T-helper 1 cell (primary cell): ENCODE measurements at regions not wholly inside any gene's neighbourhood (a gene's known extent, or its start where the extent isn't known, plus 50 kb on each side); places are given as distances from the start of the nearest gene placed in this dataset.
A peak's percentile ranks its signal among the peaks of the same experiment; 100 is the strongest.

Experiments used
- DNase-seq, 5 donors: peaks; one replicate each; pipeline ENCODE4 v3.0.0-alpha.2; 2012 to 2020

DNA sequence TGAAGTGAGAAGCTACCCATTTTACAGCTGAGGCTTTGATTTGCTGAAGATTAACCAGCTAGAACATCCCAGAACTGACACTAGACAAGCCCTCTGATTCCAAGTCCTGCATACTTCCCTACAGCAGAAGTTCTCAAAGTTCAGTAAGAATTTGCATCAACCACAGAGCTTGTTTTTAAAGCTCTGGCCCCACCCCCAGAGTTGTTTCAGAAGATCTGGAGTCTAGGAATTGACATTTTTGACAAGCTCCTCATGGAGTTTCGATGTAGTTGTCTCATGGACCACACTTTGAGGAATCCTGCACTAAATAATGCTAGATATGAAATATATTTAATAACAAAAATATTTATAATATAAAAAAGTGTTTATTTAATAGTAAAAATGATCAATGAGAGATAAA, 120.3 kb upstream of the ADAMTS18 start:
- no peak for DNase-seq

- DNase-seq = no peak
Measured at GRCh38 chr16:77555791-77556190, 121.0 kb upstream of the ADAMTS18 start.

DNA sequence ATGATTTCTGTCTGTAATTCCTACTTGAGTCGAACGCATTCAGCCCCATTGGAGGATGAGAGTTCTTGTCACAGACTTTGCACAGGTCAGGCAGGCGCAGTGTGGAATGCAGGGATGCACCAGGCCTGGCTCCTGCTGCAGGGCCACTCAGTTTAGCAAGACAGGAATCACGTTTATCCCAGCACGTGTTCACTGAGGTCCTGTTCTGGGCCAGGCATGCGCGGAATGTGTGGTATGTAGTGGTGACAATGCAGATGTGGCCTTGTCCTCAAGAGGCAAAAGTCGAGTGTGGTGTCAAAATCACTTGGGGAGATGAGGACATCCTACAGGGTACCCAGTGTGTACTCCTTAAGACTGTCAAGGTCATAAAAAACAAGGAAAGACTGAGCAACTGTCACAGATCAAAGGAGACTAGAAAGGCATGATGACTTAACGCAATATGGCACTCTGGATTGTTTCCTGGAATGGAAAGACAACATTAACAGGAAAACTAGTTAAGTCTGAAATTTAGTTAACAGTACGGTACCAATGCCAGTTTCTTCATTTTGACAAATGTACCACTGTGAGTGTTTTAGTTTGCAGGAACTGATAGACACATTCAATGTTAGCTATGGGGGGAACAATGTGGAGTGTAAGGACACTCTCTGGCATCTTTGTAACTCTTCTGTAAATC, 121.5 kb upstream of the ADAMTS18 start:
- no peak for DNase-seq

DNA sequence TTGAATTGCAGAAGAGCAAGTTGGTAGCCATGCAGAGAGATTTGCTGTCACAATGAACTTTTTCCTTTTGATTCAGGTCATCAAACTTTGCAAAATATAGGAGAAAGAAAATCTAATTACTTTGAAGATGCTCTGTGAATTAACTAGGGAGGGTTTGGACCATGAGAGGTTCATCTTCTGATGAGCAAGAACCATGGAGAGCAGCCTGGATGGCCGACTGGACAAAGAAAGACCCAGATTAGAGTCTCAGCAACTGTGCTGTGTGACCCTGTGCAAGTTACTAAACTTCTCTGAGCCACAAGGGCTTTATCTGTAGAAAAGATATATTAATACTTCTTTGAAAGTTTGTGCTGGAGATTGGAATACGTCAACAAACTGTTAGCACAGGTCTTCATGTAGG, 122.6 kb upstream of the ADAMTS18 start:
- no peak for DNase-seq

DNA sequence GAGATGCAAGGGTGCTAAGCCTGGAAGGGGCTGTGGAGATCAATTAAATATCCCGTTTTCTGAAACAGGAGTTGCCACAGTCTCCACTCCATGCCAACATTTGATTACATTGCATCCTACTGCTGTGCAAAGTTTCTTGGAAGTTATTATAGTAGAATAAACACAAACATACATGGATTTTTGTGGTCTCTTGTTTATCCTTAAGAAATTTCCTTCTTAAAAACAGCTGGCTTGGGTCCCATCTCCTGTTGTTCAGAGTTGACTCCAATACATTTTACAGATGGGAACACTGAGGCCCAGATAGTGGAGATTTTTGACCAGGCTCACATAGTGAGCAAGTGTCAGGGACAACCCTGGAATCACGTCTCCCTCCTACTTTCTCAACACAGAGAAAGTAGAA, 124.0 kb upstream of the ADAMTS18 start:
- no peak for DNase-seq

- DNase-seq = no peak
Measured at GRCh38 chr16:77562497-77562896, 127.7 kb upstream of the ADAMTS18 start.

DNA sequence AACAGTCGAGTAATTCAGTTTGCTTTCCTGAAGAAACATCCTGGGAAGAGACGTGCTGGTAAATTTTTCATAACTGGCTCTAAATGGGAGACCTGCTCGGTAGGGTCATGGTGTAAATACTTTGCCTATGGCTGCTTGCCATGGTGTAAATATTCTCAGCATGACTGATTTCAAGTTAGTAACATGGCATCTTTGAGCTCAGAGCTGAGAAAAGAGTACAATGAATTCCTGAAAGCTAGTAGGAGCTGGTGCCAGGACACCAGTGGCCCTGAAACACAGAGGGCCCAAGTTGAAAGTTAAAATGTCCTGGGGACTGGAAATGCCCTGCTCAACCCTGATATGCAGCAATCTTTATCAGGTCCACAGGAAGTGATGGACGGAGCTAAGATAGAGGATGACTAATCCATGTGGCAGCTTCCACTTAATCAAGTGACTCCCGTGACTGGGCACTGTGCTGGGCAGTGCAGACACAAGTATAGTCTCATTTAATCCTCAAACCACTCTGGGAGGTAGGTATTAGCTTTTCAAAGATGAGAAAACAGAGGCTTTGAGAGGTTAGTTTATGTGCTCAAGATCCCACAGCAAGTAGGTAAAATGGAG, 130.1 kb upstream of the ADAMTS18 start:
- DNase-seq = no peak

DNA sequence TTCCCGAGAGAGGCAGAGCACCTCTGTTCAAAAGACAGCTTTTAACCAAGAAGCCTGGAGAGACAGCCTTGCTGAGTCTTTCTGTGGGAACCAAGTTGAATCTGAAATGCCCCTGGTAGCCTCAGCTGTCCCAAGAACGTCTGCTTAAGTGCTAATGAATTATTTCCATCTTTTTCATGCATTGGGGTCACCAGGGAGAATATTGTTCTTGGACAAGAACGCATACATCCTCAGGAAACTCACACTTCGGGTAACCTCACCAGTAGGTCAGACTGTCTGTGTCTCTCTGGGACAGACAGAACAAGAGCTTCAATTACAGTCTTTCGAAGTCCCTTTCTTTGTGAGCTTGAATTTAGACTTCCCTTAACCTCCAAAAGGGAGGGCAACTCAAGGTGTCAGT, 134.6 kb upstream of the ADAMTS18 start:
- DNase-seq = no peak

- no peak for DNase-seq
Measured at GRCh38 chr16:77570574-77570973, 135.7 kb upstream of the ADAMTS18 start.

DNA sequence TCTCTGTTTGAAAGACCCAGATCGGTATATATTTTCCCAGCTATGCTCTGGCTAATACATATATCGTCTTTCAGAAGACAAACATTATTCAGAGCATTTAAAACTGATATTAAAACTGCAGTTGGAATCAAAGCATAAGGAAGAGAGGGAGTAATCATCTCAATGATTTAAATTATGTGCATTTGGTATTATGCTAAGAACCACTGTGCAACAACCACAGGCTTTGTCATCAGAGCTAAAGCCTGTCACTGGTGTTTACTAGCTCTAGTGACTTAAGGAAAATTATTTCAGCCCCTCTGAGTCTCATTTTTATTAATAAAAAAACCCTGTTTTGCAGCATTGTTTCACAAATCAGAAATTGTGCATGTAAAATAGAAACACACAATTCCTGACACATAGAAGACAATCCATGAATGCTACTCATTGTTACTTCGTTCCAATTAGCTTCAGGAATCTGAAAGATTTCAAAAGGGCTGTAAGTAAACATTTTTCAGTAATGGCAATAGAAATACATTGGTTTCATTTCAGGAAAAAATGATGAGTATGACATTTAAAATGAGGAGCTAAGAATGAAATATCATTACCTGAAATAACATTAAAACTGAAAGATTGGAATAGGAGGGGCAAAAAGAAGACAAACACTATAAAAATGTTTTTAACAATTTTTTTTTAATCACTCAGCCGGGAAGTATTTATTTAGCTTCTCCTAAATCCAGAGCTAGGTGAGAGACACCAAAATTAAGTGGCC, 136.5 kb upstream of the ADAMTS18 start:
- no peak for DNase-seq

DNA sequence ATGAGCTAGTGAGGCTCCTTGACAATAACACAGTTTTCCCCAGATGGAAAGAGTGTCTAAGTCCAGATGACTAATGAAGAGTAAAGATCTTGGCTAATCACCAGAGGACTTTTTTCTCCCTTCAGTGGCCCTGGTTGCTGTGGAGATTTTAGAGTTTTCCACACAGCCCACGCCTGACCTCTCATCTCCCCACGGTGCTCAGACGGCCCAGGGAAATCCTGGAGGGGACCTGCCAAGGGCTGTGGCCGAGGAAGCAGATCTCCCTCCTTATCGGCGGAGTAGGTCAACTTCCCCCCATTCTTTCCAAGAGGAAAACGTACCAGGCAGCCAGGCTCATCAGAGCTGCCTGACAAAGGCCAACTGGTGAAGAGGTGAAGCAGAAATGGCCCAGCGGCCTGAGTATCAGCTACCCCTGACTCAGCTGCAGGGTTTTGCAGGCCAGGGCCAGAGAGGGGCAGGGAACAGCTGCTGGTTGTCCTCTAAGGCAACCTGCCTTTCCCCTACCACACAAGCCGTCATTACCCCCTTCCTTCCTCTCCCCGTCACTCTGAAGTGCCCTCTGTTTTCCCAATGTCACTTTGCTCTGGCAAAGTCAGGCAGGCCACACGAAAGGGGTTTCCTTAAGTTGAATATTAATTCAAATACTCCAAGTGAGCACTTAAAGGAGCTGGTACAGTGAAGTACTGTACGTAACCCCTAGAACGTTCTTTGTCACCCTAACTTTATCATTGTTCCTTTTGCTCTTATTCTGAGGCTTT, 140.2 kb upstream of the ADAMTS18 start:
- DNase-seq = no peak

DNA sequence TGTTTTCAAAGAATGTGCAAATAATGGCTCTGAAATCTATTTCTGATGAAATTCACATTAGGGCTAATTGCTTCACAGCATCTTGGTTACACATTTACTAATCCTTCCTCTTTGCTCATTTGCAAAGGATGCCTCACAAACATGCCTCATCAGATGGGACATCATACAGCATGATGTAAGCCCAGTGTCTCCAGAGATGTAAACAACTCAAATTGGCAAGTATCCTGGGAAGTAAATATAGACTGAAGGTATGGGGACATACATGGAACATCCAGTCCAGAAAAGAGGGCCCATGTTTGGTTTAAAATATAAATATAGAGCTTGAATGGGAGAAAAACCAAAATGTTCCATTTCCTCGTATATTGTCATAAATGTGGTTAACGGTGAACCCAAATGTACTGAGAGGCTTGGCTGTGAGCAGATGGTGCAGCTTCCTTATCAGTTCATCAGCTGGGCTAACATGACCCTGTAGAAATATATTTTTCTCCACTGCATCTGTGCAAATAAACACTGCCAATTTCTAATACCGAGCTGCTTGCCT, 142.9 kb upstream of the NUDT7 start:
- no peak for DNase-seq

GRCh38 chr16:77581706-77582105, 140.6 kb upstream of the NUDT7 start:
- DNase-seq = no peak

DNA sequence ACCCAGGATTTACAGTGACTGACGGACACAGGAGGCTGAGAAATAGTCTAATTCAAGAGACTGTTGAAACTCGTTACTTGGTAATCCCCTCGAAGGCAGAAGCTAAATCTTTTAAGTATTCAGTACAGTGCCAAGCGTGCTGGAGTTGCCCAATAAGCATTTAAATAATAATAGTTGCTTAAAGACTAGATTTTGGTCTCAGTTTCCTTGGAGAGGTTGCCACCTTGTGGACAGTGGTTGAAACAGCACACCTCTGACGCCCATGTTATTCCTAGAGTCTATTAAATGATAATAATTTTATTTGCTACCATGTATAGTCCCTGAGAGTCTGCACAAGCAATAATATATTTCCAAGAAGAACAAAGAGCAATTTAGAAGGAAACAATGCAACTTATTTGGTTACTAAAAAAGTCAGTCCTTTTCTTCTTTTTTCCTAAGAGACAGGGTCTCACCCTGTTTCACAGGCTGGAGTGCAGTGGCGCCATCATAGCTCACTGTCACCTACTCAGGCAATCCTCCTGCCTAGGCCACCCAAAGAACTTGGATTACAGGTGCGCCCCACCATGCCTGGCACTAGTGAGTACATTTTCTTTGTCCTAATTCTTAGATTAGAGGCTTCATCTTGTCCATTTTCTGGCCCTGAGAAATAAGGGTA, 138.0 kb upstream of the NUDT7 start:
- DNase-seq = peak in 3 of 5 donors; percentile 5 to 32 (median 9)

DNA sequence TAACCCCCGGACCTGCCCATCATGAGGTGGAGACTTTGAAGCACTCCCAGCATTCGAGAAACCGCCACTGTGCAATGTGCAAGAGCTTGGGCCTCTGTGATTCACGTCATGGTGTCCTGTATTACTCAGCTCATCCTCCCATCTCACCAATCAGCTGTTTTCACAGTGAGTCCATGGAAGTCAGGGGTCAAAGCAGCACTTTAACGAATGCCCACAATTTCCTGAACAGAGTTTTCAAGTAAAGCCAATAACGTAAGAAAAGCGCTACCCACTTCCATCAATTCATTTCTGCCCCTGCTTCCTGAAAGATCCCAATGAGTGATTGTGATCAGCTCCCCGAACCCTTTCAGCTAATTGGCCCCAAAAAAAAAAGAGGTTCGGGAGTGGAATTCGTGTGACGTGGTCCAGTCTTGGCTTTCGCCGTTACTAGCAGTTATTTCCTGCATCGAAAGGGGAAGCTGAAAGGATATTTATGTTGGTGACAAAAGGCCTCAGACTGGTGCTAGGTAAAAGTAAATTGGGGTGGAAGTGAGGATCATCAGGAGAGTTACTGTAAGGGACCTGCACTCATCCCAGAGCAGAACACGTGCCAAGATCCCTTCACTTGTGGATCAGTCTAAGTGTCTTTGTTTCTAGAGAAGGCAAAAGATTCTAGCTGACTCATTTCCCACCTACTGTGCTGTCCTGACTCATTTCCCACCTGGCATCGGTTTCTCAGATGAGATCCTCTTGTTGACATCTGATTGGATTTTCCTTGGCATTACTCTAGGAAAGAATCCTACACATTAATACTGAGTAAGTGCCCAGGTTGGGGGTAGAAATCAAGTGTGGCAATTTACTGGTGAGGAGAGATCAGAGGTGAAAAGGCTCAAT, 136.7 kb upstream of the NUDT7 start:
- peak in 1 of 5 donors; percentile 64 for DNase-seq

- no peak for DNase-seq
Measured at GRCh38 chr16:77588389-77588788, 133.9 kb upstream of the NUDT7 start.

GRCh38 chr16:77589071-77589765, 133.1 kb upstream of the NUDT7 start:
- DNase-seq = no peak

DNA sequence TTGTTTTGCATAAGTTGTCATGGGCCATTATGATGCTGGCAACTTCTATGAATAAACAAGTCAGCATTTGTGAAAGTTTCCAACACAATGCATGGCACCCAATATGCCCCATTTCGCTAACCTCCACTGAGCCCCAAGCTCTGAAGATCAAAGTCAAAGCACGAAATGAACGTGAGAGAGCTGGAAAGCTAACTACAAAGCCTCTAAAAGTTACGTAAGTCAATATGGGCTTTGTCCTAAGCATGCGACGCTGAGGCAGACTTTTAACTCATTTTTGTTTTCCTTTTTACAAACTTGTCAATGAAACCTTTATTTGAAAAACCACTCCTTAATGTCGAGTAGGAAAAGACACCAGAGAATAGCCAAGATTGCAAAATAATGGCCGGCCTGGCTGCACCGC, 131.6 kb upstream of the NUDT7 start:
- no peak for DNase-seq

DNA sequence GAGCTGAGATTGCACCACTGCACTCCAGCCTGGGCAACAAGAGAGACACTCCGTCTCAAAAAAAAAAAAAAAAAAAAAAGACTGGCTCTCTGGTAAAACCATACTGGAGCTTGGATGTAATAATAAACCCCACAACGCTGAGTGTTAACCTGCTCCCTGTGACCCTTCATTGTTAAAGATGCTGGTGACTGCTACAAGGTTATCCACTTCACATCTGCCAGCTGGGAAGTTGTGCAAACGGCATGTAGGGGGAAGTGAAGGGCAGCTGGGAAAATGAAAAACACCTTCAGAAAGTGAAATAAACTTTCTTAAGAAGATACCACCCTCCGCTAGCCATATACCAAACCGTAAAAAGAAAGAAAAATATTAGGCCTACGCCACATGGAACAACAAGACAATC, 131.0 kb upstream of the NUDT7 start:
- DNase-seq = no peak

DNA sequence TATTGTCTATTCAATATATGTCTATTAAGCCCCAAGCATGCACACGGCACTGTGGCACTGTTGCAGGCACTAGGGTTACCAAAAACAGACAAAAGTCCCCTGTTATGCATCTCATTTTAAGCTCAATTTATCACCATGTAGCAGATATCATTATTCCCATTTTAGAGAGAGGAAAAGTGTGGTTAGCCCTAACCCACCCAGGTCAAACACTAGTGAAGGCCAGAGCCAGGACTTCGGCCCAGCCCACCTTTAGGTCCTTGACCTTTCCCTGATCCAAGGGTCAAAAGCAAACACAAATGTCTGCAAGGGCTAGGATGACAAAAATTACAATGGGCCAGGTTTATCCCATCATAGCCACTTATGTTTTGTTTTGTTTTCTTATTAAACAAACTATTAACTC, 130.3 kb upstream of the NUDT7 start:
- no peak for DNase-seq

- DNase-seq = no peak
Measured at GRCh38 chr16:77594057-77594456, 128.3 kb upstream of the NUDT7 start.
